Activated naive CD8-positive, alpha-beta T cell treated with anti-CD3 and anti-CD28 coated beads, Interleukin-2, amount 10 ng/mL, durations not matched to agents 7 days and 5 days (primary cell): ENCODE measurements at regions not wholly inside any gene's neighbourhood (a gene's known extent, or its start where the extent isn't known, plus 50 kb on each side); places are given as distances from the start of the nearest gene placed in this dataset.
"Not testable (repeated sequence)": the region's sequence is repeated elsewhere in the genome, so short reads cannot be mapped to it uniquely, and the experiment has no call there.

Experiments
- ATAC-seq: fragments of 150-1000 bp; cut with Tn5 transposase; one replicate; pipeline ENCODE4 v1.10.0; 2021; ENCODE audit warnings: low read depth, moderate library complexity
- POLR2A ChIA-PET: fragments of 350-600 bp; sonication (Branson Sonifier 250); formaldehyde crosslinking; loops from one replicate; lab custom pipeline; 2021; ENCODE audit warnings: antibody characterized with exemption; lab: Charles Lee
- DNase-seq: peaks from one replicate; pipeline ENCODE4 v3.0.0; 2021
- H3K27ac Mint-ChIP-seq: one replicate; pipeline ENCODE4 v1.8.0; 2022; ENCODE audit warnings: mild to moderate bottlenecking, mixed read lengths
- H3K27me3 Mint-ChIP-seq: one replicate; pipeline ENCODE4 v1.8.0; 2022; ENCODE audit warnings: mild to moderate bottlenecking, moderate library complexity, mixed read lengths
- H3K36me3 Mint-ChIP-seq: one replicate; pipeline ENCODE4 v1.8.0; 2021; ENCODE audit warnings: mild to moderate bottlenecking, mixed read lengths
- H3K4me1 Mint-ChIP-seq: one replicate; pipeline ENCODE4 v1.8.0; 2021; ENCODE audit warnings: mixed read lengths
- H3K4me3 Mint-ChIP-seq: one replicate; pipeline ENCODE4 v1.8.0; 2022; ENCODE audit warnings: mild to moderate bottlenecking, moderate library complexity, mixed read lengths
- H3K9me3 Mint-ChIP-seq: one replicate; pipeline ENCODE4 v1.8.0; 2021; ENCODE audit warnings: mixed read lengths

DNA sequence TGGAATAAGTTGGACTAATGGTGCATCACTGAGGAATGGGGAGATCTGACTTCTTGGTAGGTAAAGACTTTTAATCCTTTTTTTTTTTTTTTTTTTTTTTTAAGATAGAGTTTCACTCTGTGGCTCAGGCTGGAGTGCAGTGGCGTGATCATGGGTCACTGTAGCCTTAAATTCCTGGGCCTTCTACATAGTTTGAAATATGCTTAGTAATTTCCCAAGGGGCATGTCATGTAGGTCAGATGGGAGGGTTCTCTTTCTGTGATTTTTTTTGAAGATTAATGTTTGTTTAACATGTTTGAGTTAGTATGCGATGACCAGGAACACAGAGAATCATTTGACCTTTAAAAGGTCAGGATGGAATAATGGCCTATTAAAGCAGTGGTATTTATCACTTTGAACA lies 129.1 kb downstream of the S1PR1 start:
- POLR2A ChIA-PET, result no interaction called here
- Mint-ChIP-seq H3K9me3 (no peaks in the 10 kb centered on the region), H3K4me3 (no peak overlapping the region), H3K27ac (no peak overlapping the region), H3K36me3 (no peaks in the 10 kb centered on the region), H3K4me1 (peaks cover 1% of the 10 kb centered on the region), H3K27me3 (no peaks in the 10 kb centered on the region)
- DNase-seq (no peak), ATAC-seq (no peak)

- no peak overlapping the region for H3K4me3 Mint-ChIP-seq
- H3K9me3 Mint-ChIP-seq, result no peaks in the 10 kb centered on the region
- no peak overlapping the region for H3K27ac Mint-ChIP-seq
- POLR2A ChIA-PET, result no interaction called here
- ATAC-seq (no peak), DNase-seq (no peak)
- H3K27me3 Mint-ChIP-seq, result no peaks in the 10 kb centered on the region
- peaks cover 9% of the 10 kb centered on the region for H3K4me1 Mint-ChIP-seq
- no peaks in the 10 kb centered on the region for H3K36me3 Mint-ChIP-seq
Observed at GRCh38 chr1:101366513-101367215, 129.8 kb downstream of the S1PR1 start.

DNA sequence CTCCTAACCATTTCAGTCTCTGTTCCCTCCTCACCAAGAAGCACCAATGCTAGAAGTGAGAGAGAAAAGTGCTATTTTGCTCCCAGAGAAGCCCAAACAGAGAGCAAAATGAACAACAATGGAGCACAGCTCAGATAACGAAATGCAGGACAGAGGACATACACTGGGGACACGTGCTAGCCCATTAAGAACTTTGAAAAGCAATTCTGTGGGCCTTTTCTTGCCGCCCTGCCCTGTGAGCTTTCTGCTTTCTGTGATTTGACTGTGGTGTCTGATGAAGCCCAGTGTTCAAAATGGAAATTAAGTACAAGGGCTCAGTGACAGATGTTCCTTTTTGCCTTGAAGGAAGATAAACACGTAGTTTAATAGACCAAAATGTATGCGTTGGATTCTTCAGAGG lies 130.8 kb downstream of the S1PR1 start:
- no peak overlapping the region for H3K27ac Mint-ChIP-seq
- H3K4me3 Mint-ChIP-seq, result no peak overlapping the region
- ATAC-seq, result no peak
- H3K36me3 Mint-ChIP-seq, result peaks cover 2% of the 10 kb centered on the region
- H3K4me1 Mint-ChIP-seq, result peaks cover 10% of the 10 kb centered on the region
- peaks cover 4% of the 10 kb centered on the region for H3K9me3 Mint-ChIP-seq
- H3K27me3 Mint-ChIP-seq, result peaks cover 1% of the 10 kb centered on the region
- POLR2A ChIA-PET, result no interaction called here
- no peak for DNase-seq

DNA sequence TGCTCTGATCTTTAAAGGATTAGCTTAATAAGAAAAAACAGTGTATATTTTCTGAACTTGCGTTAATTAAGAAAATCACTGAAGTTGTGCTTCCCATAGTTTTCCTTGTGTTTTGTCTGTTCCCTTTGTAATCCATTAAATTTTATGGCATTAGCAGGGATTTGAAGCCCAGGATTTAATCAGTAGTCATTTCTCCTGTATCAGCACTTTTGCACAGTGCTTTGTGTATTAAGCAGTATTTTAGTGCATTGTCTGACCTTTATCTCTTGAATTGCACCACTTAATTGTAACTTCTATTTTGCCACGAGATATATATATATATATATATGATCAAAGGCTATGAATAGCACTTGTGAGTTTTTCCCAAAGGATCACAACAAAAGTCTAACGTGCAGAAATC lies 133.7 kb downstream of the S1PR1 start:
- Mint-ChIP-seq H3K4me3 (no peak overlapping the region), H3K4me1 (peaks cover 10% of the 10 kb centered on the region), H3K27me3 (peaks cover 3% of the 10 kb centered on the region), H3K27ac (no peak overlapping the region), H3K9me3 (peaks cover 8% of the 10 kb centered on the region), H3K36me3 (peaks cover 9% of the 10 kb centered on the region)
- DNase-seq, result no peak
- POLR2A ChIA-PET, result interaction anchor here (1.3 kb wide), 1 partner anchor 61 kb away, joined by 6 read pairs; no protein-coding TSS in a partner anchor
- ATAC-seq, result no peak

DNA sequence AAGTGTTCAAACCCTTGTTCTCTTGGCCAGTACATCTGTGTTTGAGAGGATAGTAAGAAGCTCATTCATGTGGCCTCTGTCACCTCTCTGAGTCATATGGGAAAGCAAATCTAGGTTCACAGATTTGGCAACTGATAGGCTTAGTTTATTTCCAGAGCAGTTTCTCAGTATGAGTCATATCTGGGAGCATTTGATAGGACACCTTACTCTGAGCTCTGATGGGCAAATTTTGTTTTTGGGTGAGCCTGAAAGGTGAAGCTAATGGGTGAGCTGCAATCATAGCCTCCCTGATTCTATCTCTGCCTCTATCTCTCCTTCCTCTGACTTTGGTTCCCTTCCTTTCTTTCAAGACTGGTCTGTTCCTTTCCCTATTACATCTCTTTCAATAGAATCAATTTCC lies 134.4 kb downstream of the S1PR1 start:
- Mint-ChIP-seq H3K27ac (peak overlapping the region; percentile 52), H3K27me3 (peaks cover 3% of the 10 kb centered on the region), H3K4me3 (peak overlapping the region; percentile 50), H3K9me3 (peaks cover 9% of the 10 kb centered on the region), H3K4me1 (peaks cover 10% of the 10 kb centered on the region), H3K36me3 (peaks cover 9% of the 10 kb centered on the region)
- DNase-seq, result no peak
- ATAC-seq, result peak; percentile 95
- POLR2A ChIA-PET, result interaction anchor here (1.3 kb wide), 1 partner anchor 62 kb away, joined by 6 read pairs; no protein-coding TSS in a partner anchor

DNA sequence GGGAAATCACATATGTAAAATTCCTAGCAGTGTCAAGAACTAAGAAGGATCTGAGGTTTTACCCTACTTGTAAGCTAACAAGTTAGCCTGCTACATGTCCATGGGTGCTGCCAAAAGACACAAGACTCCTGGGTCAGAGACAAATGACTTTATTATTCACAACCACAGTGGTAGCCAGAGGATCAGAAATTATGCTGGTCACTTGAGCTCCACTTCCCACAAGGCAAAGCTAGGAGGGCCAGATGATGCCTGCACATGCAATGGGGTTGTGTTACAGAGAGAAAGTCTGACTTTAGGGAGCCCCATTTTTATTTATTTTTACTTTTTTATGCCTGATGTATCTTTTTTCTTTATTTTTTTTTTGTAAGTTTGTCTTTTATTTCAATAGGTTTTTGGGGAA lies 136.8 kb downstream of the S1PR1 start:
- H3K27me3 Mint-ChIP-seq, result peaks cover 3% of the 10 kb centered on the region
- DNase-seq, result no peak
- H3K4me1 Mint-ChIP-seq, result peaks cover 12% of the 10 kb centered on the region
- no peak overlapping the region for H3K27ac Mint-ChIP-seq
- POLR2A ChIA-PET, result no interaction called here
- peaks cover 12% of the 10 kb centered on the region for H3K36me3 Mint-ChIP-seq
- no peak overlapping the region for H3K4me3 Mint-ChIP-seq
- ATAC-seq, result no peak
- H3K9me3 Mint-ChIP-seq, result peaks cover 10% of the 10 kb centered on the region

- ATAC-seq, H3K27me3 Mint-ChIP-seq, H3K27ac Mint-ChIP-seq, POLR2A ChIA-PET, H3K4me3 Mint-ChIP-seq, DNase-seq: not testable (repeated sequence)
- peaks cover 15% of the 10 kb centered on the region for H3K36me3 Mint-ChIP-seq
- H3K4me1 Mint-ChIP-seq, result peaks cover 25% of the 10 kb centered on the region
- peaks cover 10% of the 10 kb centered on the region for H3K9me3 Mint-ChIP-seq
Observed at GRCh38 chr1:101375448-101375847, 138.6 kb downstream of the S1PR1 start.

DNA sequence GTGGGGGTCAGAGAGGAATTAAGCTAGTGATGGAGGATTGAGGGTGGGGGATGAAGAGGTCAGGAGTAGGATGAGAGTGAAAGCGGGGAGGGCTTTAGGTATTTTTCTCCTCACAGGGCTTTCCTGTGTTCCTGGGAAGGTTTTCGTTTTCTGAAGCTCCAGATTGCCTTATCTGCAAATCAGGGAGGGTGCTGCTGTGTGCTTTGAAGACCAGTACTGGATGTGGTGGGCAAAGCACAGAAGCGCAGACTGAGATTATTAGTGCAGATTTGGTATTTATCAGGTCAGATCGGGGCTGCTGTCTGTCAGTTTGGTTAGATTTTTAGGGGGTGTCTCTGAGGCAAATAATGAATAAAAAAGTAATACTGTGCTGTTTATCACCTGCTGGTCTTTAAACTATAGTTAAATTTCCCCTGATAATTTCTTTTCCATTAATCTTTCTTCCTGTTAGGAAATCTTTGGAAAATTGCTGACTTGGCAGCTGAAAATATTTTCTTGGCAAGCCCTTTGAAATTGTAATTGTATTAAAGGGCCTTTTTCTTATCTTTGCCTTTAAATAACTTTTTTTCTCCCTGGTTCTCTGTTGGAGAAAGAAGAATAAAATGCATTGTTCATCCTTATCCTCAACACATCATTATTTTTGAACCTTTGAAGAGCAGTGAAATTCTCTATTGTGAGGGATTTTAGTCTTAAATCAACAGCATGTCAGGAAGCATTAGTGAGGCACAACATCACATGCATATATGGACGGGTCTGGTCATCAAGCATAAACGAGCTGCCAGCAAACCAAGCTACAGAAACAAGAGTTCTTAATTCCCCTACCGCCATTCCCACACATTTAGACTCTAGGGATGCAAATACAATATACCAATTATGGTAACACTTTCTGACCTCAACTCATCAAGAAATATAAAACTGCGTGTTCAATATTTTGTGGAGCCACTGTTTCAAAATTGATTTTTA lies 139.6 kb downstream of the S1PR1 start:
- Mint-ChIP-seq H3K27me3 (peaks cover 3% of the 10 kb centered on the region), H3K4me3 (no peak overlapping the region), H3K27ac (no peak overlapping the region), H3K36me3 (peaks cover 15% of the 10 kb centered on the region), H3K4me1 (peaks cover 19% of the 10 kb centered on the region), H3K9me3 (peaks cover 10% of the 10 kb centered on the region)
- ATAC-seq, result no peak
- DNase-seq, result no peak
- POLR2A ChIA-PET, result no interaction called here

GRCh38 chr1:101377084-101377835 lies 140.4 kb downstream of the S1PR1 start:
- POLR2A ChIA-PET, result no interaction called here
- ATAC-seq, result no peak
- DNase-seq, result no peak
- Mint-ChIP-seq H3K27me3 (peaks cover 3% of the 10 kb centered on the region), H3K36me3 (peaks cover 15% of the 10 kb centered on the region), H3K9me3 (peaks cover 10% of the 10 kb centered on the region), H3K27ac (no peak overlapping the region), H3K4me3 (no peak overlapping the region), H3K4me1 (peaks cover 17% of the 10 kb centered on the region)

DNA sequence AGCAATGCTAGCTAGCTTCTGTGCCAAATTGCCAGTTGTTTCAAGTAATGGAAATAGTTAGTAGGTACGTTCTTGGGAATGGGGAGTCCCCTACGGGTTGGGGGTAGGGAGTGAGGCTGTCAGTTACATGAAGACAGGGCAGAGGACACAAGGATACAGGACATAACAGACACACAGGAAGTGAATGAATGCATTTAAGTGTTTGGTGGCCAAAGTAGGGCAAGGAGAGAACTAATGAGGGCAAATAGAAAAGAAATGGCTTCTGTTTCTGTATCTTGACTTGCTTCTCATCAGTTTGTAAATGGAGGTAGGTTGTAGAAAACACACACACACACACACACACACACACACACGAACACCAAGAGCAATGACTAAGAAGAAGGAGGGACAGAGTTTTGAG lies 142.2 kb downstream of the S1PR1 start:
- DNase-seq (no peak), ATAC-seq (no peak)
- Mint-ChIP-seq H3K36me3 (peaks cover 6% of the 10 kb centered on the region), H3K27me3 (peaks cover 4% of the 10 kb centered on the region), H3K4me3 (no peak overlapping the region), H3K9me3 (peaks cover 3% of the 10 kb centered on the region), H3K27ac (no peak overlapping the region), H3K4me1 (peaks cover 17% of the 10 kb centered on the region)
- POLR2A ChIA-PET, result no interaction called here

DNA sequence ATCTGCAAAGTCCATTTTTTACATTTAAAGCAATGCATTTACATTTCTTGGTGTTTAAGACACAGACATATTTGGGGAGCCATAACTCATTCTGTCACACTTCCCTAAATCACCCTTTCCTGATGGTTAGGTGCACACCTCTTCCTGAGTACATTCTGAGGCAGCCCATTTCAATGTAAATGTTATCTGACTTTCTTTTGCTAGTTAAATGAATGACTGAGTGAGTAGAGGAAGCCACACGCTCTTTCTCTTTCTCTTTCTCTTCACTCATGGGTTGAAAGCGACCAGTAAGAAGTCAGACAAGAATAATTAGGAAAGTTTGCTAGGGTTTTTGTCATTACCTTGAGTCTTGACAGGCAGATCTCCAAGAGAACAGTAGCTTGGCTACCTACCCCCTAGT lies 143.1 kb downstream of the S1PR1 start:
- peaks cover 2% of the 10 kb centered on the region for H3K9me3 Mint-ChIP-seq
- H3K27ac Mint-ChIP-seq, result peak overlapping the region; percentile 68
- DNase-seq, result no peak
- peak overlapping the region; percentile 31 for H3K4me3 Mint-ChIP-seq
- POLR2A ChIA-PET, result no interaction called here
- peaks cover 6% of the 10 kb centered on the region for H3K36me3 Mint-ChIP-seq
- ATAC-seq, result peak; percentile 74
- H3K4me1 Mint-ChIP-seq, result peaks cover 17% of the 10 kb centered on the region
- peaks cover 4% of the 10 kb centered on the region for H3K27me3 Mint-ChIP-seq

- DNase-seq, result no peak
- peaks cover 5% of the 10 kb centered on the region for H3K9me3 Mint-ChIP-seq
- POLR2A ChIA-PET, result no interaction called here
- ATAC-seq, result no peak
- peaks cover 17% of the 10 kb centered on the region for H3K4me1 Mint-ChIP-seq
- peaks cover 6% of the 10 kb centered on the region for H3K27me3 Mint-ChIP-seq
- H3K4me3 Mint-ChIP-seq, result no peak overlapping the region
- H3K36me3 Mint-ChIP-seq, result peaks cover 9% of the 10 kb centered on the region
- H3K27ac Mint-ChIP-seq, result no peak overlapping the region
Observed at GRCh38 chr1:101382135-101382534, 145.3 kb downstream of the S1PR1 start.

DNA sequence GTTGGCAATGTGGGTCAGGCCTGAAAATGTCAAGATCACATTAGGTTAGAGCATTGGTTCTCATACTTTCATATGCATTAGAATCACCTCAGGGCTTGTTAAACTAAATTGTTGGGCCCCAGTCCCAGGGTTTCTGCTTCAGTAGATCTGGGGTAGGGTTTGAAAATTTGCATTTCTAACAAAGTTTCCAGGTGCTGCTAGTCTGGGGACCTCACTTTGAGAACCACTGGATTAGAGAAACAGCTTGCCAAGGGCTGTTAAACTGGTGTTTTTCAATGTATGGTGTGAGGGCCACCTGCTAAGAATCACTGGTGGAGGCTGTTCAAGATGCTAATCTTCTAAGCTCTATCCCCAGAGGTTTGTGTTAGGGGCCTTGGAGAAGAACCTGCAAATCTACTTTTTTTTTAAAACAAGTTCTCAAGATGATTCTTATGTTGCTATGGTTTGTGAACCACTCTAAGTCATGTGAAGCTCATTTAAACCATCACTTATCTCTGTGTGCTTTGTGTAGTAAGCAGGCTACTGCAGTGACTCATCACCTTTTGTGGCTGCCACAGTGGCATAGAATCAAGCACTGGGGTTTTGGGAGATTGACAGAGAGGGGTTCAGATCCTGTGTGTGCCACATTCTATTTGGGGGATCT lies 152.2 kb downstream of the S1PR1 start:
- peaks cover 9% of the 10 kb centered on the region for H3K4me1 Mint-ChIP-seq
- DNase-seq (no peak), ATAC-seq (peak; percentile 92)
- peaks cover 3% of the 10 kb centered on the region for H3K36me3 Mint-ChIP-seq
- POLR2A ChIA-PET, result interaction anchor here (0.6 kb wide), 1 partner anchor 66 kb away, joined by 3 read pairs; no protein-coding TSS in a partner anchor
- H3K27ac Mint-ChIP-seq, result peak overlapping the region; percentile 8
- peaks cover 2% of the 10 kb centered on the region for H3K27me3 Mint-ChIP-seq
- H3K9me3 Mint-ChIP-seq, result peaks cover 4% of the 10 kb centered on the region
- H3K4me3 Mint-ChIP-seq, result no peak overlapping the region
